DMS79 (cell line): ENCODE measurements at regions not wholly inside any gene's neighbourhood (a gene's known extent, or its start where the extent isn't known, plus 50 kb on each side); places are given as distances from the start of the nearest gene placed in this dataset.

Source experiments
- DNase-seq: peaks from one replicate; lab custom pipeline; 2025; lab: John Stamatoyannopoulos, UW

GRCh38 chr13:79084802-79085424 is 321.1 kb downstream of the RBM26 start:
- no peak for DNase-seq

- DNase-seq = no peak
Observed at GRCh38 chr13:79081942-79082341, 324.1 kb downstream of the RBM26 start.

GRCh38 chr13:79079351-79079839 is 326.7 kb downstream of the RBM26 start:
- no peak for DNase-seq

DNA sequence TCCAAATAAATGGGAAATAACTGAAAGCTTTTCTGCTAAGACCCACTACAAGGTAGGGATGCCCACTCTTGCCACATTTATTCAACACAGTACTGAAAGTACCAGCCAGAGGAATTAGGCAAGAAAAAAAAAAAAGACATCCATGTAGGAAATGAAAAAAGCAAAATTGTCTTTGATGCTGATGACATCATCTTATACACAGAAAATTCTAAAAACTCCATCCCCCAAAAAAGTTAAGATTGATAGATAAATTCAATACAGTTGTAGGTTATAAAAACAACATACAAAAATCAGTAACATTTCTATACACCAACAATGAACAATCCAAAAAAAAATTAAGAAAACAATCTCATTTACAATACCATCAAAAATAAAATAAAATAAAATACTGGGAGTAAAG is 330.4 kb downstream of the RBM26 start:
- DNase-seq = no peak

GRCh38 chr13:79070343-79070974 is 335.6 kb downstream of the RBM26 start:
- no peak for DNase-seq

DNA sequence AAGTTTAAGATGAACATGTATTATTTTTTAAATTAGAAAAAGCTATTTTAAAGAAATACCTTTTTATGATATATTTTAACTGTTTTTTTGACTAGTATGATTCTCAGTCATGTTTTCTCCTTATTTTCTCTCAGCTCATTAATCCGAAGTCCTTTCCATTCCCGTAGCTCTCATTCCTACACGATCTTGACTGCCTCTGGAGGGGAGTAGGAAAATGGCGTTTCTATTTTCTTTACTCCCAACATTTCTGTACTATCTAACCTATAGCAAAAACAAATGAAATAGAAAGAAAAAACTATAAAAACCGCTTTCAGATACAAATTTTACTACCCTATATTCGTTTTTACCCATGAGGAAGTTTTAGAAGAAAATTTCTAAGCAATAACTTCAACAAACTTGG is 343.8 kb downstream of the RBM26 start:
- DNase-seq = no peak

DNA sequence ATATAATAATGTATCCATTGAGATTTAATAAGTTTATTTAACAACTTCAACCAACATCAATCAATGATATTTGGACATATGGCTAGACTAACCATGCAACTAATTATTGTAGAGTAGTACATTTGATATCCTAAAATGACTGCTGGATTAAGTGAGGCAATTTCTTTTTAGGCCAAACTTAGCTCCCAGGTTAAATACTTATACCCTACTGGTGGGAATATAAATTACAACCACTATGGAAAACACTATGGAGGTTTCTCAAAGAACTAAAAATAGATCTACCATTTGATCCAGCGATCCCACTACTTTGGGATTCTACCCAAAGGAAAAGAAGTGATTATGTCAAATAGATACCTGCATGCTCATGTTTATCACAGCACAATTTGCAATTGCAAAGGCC is 345.8 kb downstream of the RBM26 start:
- no peak for DNase-seq

GRCh38 chr13:79056706-79057105 is 349.3 kb downstream of the RBM26 start:
- DNase-seq = no peak

DNA sequence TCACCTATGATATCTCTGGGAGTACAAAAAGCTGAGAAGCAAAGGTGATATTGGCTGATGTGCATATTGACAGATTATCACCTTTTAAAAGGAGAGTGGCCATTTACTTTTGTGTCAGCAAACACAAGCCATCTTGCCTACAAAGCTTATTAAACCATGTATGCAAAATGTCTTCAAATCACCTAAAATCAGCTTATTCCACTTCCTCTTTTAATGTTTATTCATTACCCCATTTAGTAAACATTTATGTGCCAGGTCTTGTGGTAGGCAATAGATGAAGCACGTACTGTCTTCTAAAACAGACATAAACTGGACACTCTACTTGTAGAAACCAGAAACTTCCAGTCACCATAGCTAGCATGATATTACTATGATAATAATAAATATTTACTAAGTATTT is 354.6 kb downstream of the RBM26 start:
- no peak for DNase-seq

DNA sequence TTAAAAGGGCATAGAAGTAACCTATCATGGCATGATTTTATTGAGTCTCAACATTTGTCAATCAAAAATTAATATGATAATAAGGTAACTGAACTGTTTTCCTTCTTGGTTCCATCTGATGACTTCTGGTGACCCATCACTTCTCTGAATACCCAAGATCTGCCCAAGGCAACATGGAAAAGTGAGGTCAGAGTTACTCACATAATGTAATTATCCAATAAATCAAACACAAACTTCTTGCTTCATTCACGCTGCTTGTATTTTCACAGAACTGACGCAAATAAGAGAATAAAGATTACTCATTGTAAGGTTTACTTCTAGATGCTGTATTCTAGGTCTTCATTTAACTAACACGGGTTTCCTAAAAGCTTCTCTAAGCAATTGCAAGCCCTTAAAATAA is 361.6 kb downstream of the RBM26 start:
- no peak for DNase-seq

GRCh38 chr13:79043208-79043607 is 362.8 kb downstream of the RBM26 start:
- no peak for DNase-seq

DNA sequence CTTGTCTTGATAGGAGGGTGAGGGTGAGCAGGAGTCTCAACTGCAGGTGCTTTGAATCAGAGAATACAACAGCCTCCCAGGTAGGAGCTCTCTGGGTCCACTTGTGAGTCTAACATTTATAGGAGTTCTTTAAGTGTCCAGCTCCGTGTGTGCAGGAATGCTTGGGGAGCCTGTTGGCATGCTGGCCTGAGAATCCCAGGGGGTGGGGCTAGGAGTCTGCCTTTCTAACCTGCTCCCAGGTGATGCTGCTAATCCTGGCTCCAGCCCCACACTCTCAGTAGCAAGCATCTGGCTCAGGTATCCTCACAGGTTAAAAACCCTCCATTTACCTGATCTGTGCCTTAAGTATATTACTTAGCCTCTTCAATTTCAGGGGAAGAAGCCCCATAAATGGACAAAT is 368.9 kb downstream of the RBM26 start:
- DNase-seq = no peak

GRCh38 chr13:79034341-79034740 is 371.7 kb downstream of the RBM26 start:
- no peak for DNase-seq

DNA sequence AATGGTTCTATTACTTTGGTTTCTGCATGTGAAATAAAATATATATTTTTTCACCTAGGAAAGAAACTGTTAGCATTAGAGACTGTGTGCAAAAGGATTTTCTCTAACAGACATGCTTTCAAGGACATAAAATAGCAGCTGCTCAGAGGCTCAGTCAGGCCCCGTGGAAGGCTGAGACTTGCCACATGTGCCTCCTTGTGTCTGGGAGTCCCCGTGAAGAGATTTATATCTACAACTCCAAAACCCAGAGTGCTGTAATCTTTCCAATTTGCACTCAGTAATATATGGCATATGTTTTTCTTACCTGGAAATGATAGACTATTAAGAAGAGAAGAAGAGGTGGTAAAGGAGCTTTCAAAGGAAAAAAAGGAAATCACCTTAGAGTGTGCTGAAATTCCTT is 371.6 kb upstream of the OBI1 start:
- no peak for DNase-seq

GRCh38 chr13:79018166-79018565 is 359.2 kb upstream of the OBI1 start:
- DNase-seq = no peak

- no peak for DNase-seq
Observed at GRCh38 chr13:79011179-79011578, 352.2 kb upstream of the OBI1 start.

GRCh38 chr13:79003989-79004898 is 345.3 kb upstream of the OBI1 start:
- DNase-seq = no peak

DNA sequence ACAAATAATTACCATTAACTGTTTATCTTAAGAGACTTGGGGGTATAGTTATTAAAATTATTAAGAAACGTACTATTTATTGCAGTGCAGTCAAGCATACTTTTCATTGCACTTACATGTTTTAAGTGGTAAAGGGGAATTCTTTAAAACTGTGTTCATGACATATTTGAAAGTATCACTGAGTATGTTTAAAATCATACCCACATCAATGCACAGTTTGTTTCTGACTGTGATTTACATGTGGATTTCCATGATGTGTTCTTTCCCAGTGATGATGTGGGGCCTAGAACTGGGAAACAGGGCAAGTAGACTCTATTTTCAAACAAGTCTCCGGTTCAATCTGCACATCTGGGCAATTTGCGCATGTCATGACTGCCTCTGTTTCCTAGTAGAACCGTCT is 340.5 kb upstream of the OBI1 start:
- no peak for DNase-seq

DNA sequence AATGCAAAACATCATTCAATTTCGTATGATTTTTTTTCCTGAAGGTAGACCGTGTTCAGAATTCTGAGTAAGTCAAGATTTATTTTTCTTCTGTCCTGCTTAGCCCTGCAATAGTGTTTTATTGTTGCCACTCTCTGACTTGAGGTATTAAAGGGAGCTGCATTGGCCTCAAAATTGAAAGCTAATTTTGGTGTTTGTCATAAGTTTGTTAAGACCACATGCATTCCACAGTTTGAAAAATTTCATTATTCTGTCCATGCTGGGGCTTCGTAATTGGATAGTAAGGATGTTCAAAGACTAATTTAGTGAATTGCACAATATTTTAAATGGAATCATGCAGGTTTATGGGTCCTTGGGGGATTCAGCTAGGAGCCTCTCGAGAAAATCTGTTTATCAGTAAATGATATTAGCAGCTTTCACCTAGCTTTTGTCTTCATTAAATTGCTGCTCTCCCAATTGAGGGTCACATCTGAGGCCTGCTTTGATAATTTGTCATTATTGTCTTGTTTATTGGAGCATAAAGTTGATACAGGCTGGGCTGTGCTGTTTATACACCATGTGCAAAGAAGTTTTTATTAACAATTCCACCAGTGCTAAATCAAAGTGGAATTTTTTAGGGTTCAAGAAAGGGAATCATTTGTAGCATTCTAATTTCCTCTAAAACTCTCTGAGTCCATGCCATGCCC is 339.8 kb upstream of the OBI1 start:
- no peak for DNase-seq

GRCh38 chr13:78997902-78998629 is 339.1 kb upstream of the OBI1 start:
- DNase-seq = no peak

- peak; percentile 66 for DNase-seq
Observed at GRCh38 chr13:78993792-78994191, 334.8 kb upstream of the OBI1 start.

- no peak for DNase-seq
Observed at GRCh38 chr13:78981913-78982312, 323.0 kb upstream of the OBI1 start.
